MM.1S (cell line): ENCODE measurements at regions not wholly inside any gene's neighbourhood (a gene's known extent, or its start where the extent isn't known, plus 50 kb on each side); places are given as distances from the start of the nearest gene placed in this dataset.

ENCODE experiments used
- DNase-seq: peaks from one replicate; pipeline ENCODE4 v3.0.0-alpha.2; 2015
- H2AFZ ChIP-seq: fragments of 300-600 bp; sonication (generic); 2 replicates; pipeline ENCODE4 v1.6.0; 2016; ENCODE audit warnings: antibody characterized with exemption, low read length
- H3F3A ChIP-seq: fragments of 300-600 bp; sonication (generic); 2 replicates; pipeline ENCODE4 v1.6.1; 2016; ENCODE audit warnings: mild to moderate bottlenecking, antibody characterized with exemption, low read length, moderate library complexity, mixed read lengths; ENCODE audit not compliant: insufficient read depth
- H3K27ac ChIP-seq: fragments of 300-600 bp; sonication (generic); 2 replicates; pipeline ENCODE4 v1.5.1; 2016; ENCODE audit warnings: mild to moderate bottlenecking, low read length
- H3K27me3 ChIP-seq: fragments of 300-600 bp; sonication (generic); replicated peaks from 2 replicates; pipeline ENCODE4 v1.6.0; 2016; ENCODE audit warnings: low read length; ENCODE audit not compliant: insufficient read depth
- H3K36me3 ChIP-seq: fragments of 300-600 bp; sonication (generic); replicated peaks from 2 replicates; pipeline ENCODE4 v1.6.1; 2016; ENCODE audit warnings: mild to moderate bottlenecking, low read length, mixed read lengths; ENCODE audit not compliant: insufficient read depth
- H3K4me1 ChIP-seq: fragments of 300-600 bp; sonication (generic); 2 replicates; pipeline ENCODE4 v1.6.1; 2016; ENCODE audit warnings: low read length, mixed read lengths
- H3K4me2 ChIP-seq: fragments of 300-600 bp; sonication (generic); 2 replicates; pipeline ENCODE4 v1.6.0; 2016; ENCODE audit warnings: low read depth, low read length
- H3K4me3 ChIP-seq: fragments of 300-600 bp; sonication (generic); 2 replicates; pipeline ENCODE4 v1.5.1; 2016; ENCODE audit warnings: low read length, mixed read lengths
- H3K79me2 ChIP-seq: fragments of 300-600 bp; sonication (generic); 2 replicates; pipeline ENCODE4 v1.6.1; 2016; ENCODE audit warnings: mixed run types, low read length, mixed read lengths
- H3K9ac ChIP-seq: fragments of 300-600 bp; sonication (generic); 2 replicates; pipeline ENCODE4 v1.6.1; 2016; ENCODE audit warnings: low read length, mixed read lengths
- H3K9me2 ChIP-seq: fragments of 300-600 bp; sonication (generic); replicated peaks from 2 replicates; pipeline ENCODE4 v1.6.1; 2016; ENCODE audit warnings: mild to moderate bottlenecking, low read length, mixed read lengths; ENCODE audit not compliant: insufficient read depth
- H3K9me3 ChIP-seq: fragments of 300-600 bp; sonication (generic); replicated peaks from 2 replicates; pipeline ENCODE4 v1.6.1; 2016; ENCODE audit warnings: mild to moderate bottlenecking, low read length, mixed read lengths; ENCODE audit not compliant: insufficient read depth
- H4K20me1 ChIP-seq: fragments of 300-600 bp; sonication (generic); 2 replicates; pipeline ENCODE4 v1.6.1; 2016; ENCODE audit warnings: mild to moderate bottlenecking, low read length, moderate library complexity, mixed read lengths; ENCODE audit not compliant: insufficient read depth
- EZH2 ChIP-seq: fragments of 300-600 bp; sonication (generic); optimal IDR thresholded peaks from 2 replicates; pipeline ENCODE3; 2017; ENCODE audit warnings: low read depth, mild to moderate bottlenecking, antibody characterized with exemption, low read length, mixed read lengths
- EZH2phosphoT487 ChIP-seq: fragments of 300-600 bp; sonication (generic); IDR thresholded peaks from 2 replicates; pipeline ENCODE4 v1.6.1; 2018; ENCODE audit warnings: antibody characterized with exemption, low read length
- TF ChIP-seq, protein P1 (sequence below): fragments of 300-600 bp; sonication (generic); IDR thresholded peaks from 2 replicates; pipeline ENCODE4 v1.5.1; 2016; ENCODE audit warnings: antibody characterized with exemption, low read length, mixed read lengths

DNA sequence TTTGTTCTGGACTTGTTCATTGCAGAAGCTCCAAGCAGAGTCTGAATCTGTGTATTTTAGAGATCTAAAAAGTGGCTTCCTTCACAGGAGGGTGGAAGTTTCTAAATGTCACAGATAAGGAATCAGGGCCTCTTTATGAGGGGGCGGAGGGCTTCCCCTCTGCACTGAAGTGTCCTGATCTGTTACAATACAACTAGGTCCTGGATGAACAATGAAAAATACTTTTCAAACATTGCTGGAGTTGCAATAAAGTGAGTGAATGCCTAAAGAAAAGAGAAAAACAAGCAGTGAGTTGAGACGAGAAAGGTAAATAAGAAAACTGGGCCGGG is 179.3 kb upstream of the HDAC4 start:
- no peak overlapping the region for H3K4me3 ChIP-seq
- H2AFZ ChIP-seq, result no peak overlapping the region
- no peaks in the 10 kb centered on the region for H4K20me1 ChIP-seq
- H3K27me3 ChIP-seq, result no peaks in the 10 kb centered on the region
- DNase-seq, result no peak
- no peak overlapping the region for H3K27ac ChIP-seq
- no peaks in the 10 kb centered on the region for H3K4me1 ChIP-seq
- TF ChIP-seq, protein P1, sequence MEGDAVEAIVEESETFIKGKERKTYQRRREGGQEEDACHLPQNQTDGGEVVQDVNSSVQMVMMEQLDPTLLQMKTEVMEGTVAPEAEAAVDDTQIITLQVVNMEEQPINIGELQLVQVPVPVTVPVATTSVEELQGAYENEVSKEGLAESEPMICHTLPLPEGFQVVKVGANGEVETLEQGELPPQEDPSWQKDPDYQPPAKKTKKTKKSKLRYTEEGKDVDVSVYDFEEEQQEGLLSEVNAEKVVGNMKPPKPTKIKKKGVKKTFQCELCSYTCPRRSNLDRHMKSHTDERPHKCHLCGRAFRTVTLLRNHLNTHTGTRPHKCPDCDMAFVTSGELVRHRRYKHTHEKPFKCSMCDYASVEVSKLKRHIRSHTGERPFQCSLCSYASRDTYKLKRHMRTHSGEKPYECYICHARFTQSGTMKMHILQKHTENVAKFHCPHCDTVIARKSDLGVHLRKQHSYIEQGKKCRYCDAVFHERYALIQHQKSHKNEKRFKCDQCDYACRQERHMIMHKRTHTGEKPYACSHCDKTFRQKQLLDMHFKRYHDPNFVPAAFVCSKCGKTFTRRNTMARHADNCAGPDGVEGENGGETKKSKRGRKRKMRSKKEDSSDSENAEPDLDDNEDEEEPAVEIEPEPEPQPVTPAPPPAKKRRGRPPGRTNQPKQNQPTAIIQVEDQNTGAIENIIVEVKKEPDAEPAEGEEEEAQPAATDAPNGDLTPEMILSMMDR, result no peak
- TF ChIP-seq EZH2 (no peak), EZH2phosphoT487 (no peak)
- H3K36me3 ChIP-seq, result no peaks in the 10 kb centered on the region
- H3K79me2 ChIP-seq, result no peaks in the 10 kb centered on the region
- H3K9me2 ChIP-seq, result no peaks in the 10 kb centered on the region
- no peaks in the 10 kb centered on the region for H3F3A ChIP-seq
- no peak overlapping the region for H3K4me2 ChIP-seq
- H3K9me3 ChIP-seq, result no peaks in the 10 kb centered on the region
- no peak overlapping the region for H3K9ac ChIP-seq

DNA sequence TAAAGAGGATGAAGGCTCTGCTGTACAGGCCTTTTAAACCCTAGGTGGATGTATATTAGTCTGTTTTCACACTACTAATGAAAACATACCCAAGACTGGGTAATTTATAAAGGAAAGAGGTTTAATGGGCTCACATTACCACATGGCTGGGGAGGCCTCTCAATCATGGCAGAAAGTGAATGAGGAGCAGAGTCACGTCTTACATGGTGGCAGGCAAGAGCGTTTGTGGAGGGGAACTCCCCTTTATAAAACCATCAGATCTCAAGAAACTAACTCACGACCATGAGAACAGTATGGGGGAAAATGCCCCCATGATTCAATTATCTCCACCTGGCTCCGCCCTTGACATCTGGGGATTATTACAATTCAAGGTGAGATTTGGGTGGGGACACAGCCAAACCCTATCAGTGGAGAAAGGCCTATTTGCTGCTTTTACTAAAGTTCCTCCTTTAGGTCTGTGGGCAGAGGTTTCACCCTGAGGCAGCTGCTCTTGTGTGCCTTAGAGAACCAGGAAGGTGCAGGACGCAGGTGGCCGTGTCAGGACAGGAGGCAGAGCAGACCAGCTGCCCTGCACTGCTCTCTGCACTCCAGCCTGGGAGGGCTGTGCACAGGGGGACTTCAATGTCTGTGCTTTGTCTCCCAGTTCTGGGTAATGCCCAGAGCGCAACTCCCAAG is 178.8 kb upstream of the HDAC4 start:
- Histone ChIP-seq H3K27ac (no peak overlapping the region), H4K20me1 (no peaks in the 10 kb centered on the region), H3K9me2 (no peaks in the 10 kb centered on the region), H3K4me1 (no peaks in the 10 kb centered on the region), H3F3A (no peaks in the 10 kb centered on the region), H3K9ac (no peak overlapping the region), H3K79me2 (no peaks in the 10 kb centered on the region), H3K36me3 (no peaks in the 10 kb centered on the region), H3K4me2 (no peak overlapping the region), H3K4me3 (no peak overlapping the region), H3K27me3 (no peaks in the 10 kb centered on the region), H3K9me3 (no peaks in the 10 kb centered on the region), H2AFZ (no peak overlapping the region)
- TF ChIP-seq EZH2 (no peak), EZH2phosphoT487 (no peak)
- TF ChIP-seq, protein P1, result no peak
- no peak for DNase-seq

DNA sequence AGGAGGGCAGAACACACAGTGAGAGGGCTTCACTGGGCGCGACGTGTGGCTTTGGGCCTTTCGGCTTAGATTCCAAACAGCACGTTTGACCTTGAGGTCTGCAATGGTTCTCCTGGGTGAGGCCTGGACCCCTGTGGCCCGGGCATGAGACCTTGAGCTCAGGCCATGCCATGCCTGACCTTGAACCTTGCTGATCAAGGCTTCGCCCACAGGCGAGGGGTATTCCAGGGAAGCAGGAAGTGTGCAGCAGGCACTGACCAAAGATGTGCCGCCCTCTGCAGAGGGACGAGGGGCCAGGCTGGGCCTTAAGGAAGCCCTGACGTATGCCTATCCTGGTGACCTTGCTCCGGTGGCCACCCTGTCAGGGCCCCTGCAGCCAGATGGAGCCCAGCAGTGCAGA is 178.3 kb upstream of the HDAC4 start:
- H3K9ac ChIP-seq, result no peak overlapping the region
- DNase-seq, result no peak
- no peaks in the 10 kb centered on the region for H3F3A ChIP-seq
- no peaks in the 10 kb centered on the region for H3K9me2 ChIP-seq
- no peaks in the 10 kb centered on the region for H3K27me3 ChIP-seq
- H3K36me3 ChIP-seq, result no peaks in the 10 kb centered on the region
- no peaks in the 10 kb centered on the region for H4K20me1 ChIP-seq
- H3K9me3 ChIP-seq, result no peaks in the 10 kb centered on the region
- no peak overlapping the region for H3K27ac ChIP-seq
- TF ChIP-seq EZH2 (no peak), EZH2phosphoT487 (no peak)
- TF ChIP-seq, protein P1, result no peak
- H3K4me3 ChIP-seq, result no peak overlapping the region
- H3K4me2 ChIP-seq, result no peak overlapping the region
- H3K79me2 ChIP-seq, result no peaks in the 10 kb centered on the region
- no peak overlapping the region for H2AFZ ChIP-seq
- H3K4me1 ChIP-seq, result no peaks in the 10 kb centered on the region
